Stimulated activated naive B cell treated with anti-CD40 and anti-IgM and Interleukin-4, amounts not matched to agents 10 μg/mL and 1 μg/mL and 100 μg/mL, for 72 hours (primary cell): ENCODE measurements at regions not wholly inside any gene's neighbourhood (a gene's known extent, or its start where the extent isn't known, plus 50 kb on each side); places are given as distances from the start of the nearest gene placed in this dataset.

ENCODE experiments used
- ATAC-seq, 2 donors: fragments of 150-1000 bp; cut with Tn5 transposase; replicated peaks; 2 replicates each; pipeline ENCODE4 v1.10.0; 2021; ENCODE audit warnings: moderate library complexity in 1 of 2
- DNase-seq: peaks from one replicate; pipeline ENCODE4 v3.0.0; 2021
- H3K27ac Mint-ChIP-seq: one replicate; pipeline ENCODE4 v1.8.0; 2022; ENCODE audit warnings: mild to moderate bottlenecking, mixed read lengths
- H3K27me3 Mint-ChIP-seq, 2 donors: one replicate each; pipeline ENCODE4 v1.8.0; 2022; ENCODE audit warnings: mixed read lengths in 2 of 2
- H3K36me3 Mint-ChIP-seq, 2 donors: one replicate each; pipeline ENCODE4 v1.8.0; 2022; ENCODE audit warnings: mixed read lengths in 2 of 2, mild to moderate bottlenecking in 1 of 2
- H3K4me1 Mint-ChIP-seq, 2 donors: one replicate each; pipeline ENCODE4 v1.8.0; 2022; ENCODE audit warnings: mixed read lengths in 2 of 2, mild to moderate bottlenecking in 1 of 2
- H3K4me3 Mint-ChIP-seq, 2 donors: one replicate each; pipeline ENCODE4 v1.8.0; 2022; ENCODE audit warnings: mild to moderate bottlenecking in 2 of 2, mixed read lengths in 2 of 2, moderate library complexity in 1 of 2
- H3K9me3 Mint-ChIP-seq, 2 donors: one replicate each; pipeline ENCODE4 v1.8.0; 2022; ENCODE audit warnings: mixed read lengths in 2 of 2, mild to moderate bottlenecking in 1 of 2

DNA sequence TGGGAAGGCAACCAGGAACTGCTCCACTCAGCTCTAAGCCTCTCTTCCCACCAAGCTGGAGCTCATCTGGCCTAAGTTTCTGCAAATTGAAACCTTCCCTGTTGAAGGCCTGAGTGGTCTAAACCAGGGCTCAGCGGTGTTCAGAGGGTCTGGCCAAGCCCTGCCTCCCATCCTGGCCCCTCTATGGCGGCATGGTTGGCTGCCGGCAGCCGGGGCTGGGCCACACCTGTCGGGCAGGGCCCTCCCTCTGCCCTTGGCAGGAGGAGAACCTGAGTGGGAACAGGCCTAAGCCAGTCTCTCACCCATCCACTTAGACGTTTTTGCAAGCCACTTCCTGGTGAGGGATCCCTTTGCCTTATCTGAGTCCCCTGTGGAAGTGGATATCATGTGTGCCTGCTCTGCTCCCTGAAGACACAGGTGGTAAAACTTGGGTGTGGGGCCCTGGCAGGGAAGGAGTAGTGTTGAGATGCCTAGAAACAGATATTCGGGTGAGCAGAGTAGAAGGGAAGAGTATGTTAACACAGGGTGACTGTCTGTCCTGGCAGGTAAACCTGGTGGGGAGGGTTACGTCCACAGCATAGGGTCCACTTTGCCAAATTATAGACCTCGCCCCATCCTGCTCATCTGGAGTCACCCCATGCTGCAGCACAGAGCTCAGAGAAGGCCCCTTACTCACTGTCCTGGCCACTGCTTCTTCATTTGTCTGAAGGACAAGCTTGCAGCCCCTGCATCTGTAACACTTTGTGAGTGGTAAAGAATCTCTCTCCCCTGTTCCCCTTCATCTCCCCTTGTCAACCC is 63.0 kb upstream of the SIX2 start:
- no peak overlapping the region for H3K4me3 Mint-ChIP-seq
- ATAC-seq (no peak), DNase-seq (no peak)
- H3K27me3 Mint-ChIP-seq = peaks cover 30 to 47% of the 10 kb centered on the region in 2 donors
- H3K36me3 Mint-ChIP-seq = no peaks in the 10 kb centered on the region
- H3K4me1 Mint-ChIP-seq = no peaks in the 10 kb centered on the region
- H3K27ac Mint-ChIP-seq = no peak overlapping the region
- no peaks in the 10 kb centered on the region for H3K9me3 Mint-ChIP-seq

DNA sequence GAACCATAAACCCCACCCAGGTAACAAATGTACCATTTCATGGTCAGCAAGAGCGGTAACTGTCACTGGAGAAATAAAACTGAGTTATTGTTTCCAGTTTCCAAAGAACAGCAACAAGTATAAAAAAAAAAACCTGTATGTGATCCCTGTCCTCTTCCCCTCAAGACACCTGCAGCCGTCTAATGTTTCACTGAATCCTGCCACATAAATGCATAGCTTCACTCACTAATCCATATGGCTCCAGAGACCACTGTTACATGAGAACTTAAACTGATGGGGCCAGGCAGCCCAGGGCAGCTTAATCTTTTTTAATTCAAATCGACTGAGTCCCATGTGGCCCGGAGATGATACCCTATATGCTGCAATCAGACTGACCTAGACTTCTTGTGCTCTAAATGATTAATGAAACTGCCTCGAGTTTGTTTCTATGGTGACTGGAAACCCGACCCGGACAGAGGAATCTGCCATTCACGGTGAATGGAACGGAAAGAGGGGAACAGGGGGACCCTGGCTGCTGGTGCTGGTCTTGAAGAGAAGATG is 60.9 kb upstream of the SIX2 start:
- no peak overlapping the region for H3K4me3 Mint-ChIP-seq
- H3K27me3 Mint-ChIP-seq = peaks cover 33 to 45% of the 10 kb centered on the region in 2 donors
- H3K4me1 Mint-ChIP-seq = no peaks in the 10 kb centered on the region
- H3K27ac Mint-ChIP-seq = no peak overlapping the region
- no peak for DNase-seq
- H3K36me3 Mint-ChIP-seq = no peaks in the 10 kb centered on the region
- no peaks in the 10 kb centered on the region for H3K9me3 Mint-ChIP-seq
- no peak for ATAC-seq

DNA sequence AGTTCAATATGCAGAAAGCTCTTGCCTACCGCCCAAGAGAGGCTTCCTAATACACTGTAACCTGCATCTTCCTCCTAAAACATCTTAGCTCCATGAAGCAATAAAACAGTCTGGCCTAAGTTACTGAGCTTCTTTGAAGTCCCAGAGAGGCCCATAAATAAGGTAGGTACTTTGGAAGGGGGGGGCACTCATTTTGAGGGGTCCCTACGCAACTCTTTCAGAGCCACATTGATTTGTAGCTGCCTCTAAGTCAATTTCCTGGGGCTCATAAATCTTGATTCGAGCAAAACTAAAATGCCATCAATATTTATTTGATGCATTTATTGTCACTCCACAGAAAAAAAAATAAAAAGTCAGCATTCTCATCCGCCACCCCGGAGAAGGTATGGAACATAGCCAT is 60.4 kb upstream of the SIX2 start:
- no peaks in the 10 kb centered on the region for H3K36me3 Mint-ChIP-seq
- no peaks in the 10 kb centered on the region for H3K9me3 Mint-ChIP-seq
- ATAC-seq (no peak), DNase-seq (no peak)
- no peak overlapping the region for H3K27ac Mint-ChIP-seq
- H3K4me1 Mint-ChIP-seq = no peaks in the 10 kb centered on the region
- no peak overlapping the region for H3K4me3 Mint-ChIP-seq
- peaks cover 31 to 41% of the 10 kb centered on the region in 2 donors for H3K27me3 Mint-ChIP-seq

DNA sequence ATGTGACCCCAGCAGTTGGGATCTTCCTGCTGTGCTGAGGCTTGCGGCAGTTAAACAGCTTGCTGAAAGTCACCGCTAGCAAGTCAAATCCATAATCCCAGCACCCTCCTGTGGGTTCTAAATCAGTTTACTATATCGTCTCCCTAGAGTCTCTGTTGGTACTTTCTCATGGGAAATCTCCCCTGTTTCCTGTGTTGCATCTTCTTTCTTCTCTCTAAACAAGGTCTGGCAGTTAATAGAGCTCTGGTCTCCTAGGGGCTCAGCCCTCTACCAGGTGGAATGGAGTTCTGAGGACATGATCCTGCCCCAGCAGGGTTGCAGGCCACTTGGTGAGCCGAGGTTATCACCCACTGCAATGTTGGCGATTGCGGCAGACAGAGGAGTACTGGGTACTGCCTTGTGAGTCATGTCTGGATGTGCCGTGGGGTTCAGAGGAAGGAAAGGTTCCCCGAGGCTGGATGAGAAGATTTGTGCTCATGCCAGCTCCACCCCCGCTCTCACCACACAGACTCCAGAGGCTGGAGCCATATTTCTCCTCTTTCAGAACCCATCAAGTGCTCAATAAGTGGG is 59.4 kb upstream of the SIX2 start:
- Mint-ChIP-seq H3K27ac (no peak overlapping the region), H3K36me3 (no peaks in the 10 kb centered on the region), H3K27me3 (peaks cover 25 to 40% of the 10 kb centered on the region in 2 donors), H3K9me3 (no peaks in the 10 kb centered on the region), H3K4me3 (no peak overlapping the region), H3K4me1 (no peaks in the 10 kb centered on the region)
- ATAC-seq = no peak
- DNase-seq = no peak

DNA sequence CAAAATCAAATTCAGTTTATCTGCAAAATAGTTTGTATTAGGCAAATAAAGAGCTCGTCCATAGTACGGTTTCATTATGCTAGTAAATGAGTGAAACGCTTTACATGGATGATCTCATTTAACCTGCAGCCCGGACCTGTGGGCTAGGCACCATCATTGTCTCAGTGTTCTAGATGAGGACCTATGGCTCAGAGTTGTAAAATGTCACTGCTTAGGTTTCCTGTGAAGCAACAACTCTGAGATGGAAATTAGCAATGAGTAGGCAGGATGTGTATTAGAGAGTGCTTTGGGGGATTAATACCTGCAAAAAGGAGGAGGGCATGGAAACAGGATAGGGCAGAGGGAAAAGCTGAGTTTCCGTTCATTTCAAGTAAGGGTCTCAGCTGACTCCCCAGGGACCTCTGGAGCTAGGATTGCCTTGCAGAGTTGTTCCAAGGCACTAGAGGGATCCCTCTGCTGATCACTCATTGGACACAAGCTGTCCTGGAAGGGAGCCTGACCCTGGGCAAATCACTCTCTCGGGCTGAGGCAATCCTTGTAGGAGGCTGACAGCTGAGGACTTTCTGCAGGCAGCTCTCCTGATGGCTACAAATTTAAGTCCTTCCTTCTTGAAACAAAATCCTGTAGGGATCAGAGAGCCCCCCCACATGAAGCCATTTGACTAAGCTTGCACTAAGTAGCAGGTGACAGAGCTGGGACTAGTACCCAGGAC is 58.8 kb upstream of the SIX2 start:
- H3K4me3 Mint-ChIP-seq = no peak overlapping the region

More for the DNA sequence above, 58.8 kb upstream of the SIX2 start:
- H3K27ac Mint-ChIP-seq = no peak overlapping the region
- H3K9me3 Mint-ChIP-seq = no peaks in the 10 kb centered on the region
- DNase-seq (no peak), ATAC-seq (no peak)
- no peaks in the 10 kb centered on the region for H3K36me3 Mint-ChIP-seq
- H3K4me1 Mint-ChIP-seq = no peaks in the 10 kb centered on the region
- peaks cover 24 to 34% of the 10 kb centered on the region in 2 donors for H3K27me3 Mint-ChIP-seq
